ENCODE measurements at regions not wholly inside any gene's neighbourhood (a gene's known extent, or its start where the extent isn't known, plus 50 kb on each side); places are given as distances from the start of the nearest gene placed in this dataset.

DNA sequence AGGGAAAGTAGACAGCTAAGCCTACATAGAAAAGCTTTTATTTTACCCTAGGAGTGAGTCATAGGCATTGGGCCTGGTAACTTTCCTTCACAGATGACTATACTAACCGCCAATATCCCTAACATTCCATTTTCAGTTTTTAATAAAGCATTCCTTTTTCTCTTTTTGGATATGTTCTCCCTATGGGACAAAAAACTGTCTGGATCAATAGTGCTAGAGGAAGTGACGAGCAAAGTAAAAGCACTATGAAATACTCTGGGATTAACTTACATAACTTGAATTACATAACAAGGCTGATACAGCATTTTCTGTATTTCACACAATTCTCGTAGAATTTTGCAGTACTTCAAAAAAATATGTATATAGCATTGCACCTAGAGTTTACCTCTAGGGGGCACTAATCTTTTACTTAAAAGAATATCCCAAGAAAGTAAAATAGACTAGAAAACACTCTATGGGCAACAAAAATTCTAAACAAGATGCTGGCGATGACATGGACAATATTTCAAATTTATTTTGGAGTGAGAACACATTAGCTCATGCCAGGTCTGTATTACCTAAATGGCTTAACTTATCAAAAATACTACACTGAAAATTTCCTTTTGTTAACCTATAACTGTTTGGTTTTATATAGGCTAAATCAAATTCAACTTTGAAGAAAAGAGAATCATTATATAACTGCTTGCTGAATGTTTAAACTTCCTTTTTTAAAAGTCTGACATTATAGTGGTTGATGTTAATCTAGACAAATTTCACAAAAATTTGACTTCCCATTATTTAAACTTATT, 66.3 kb upstream of the DST start:
- DNase-seq, result peak; percentile 10

DNA sequence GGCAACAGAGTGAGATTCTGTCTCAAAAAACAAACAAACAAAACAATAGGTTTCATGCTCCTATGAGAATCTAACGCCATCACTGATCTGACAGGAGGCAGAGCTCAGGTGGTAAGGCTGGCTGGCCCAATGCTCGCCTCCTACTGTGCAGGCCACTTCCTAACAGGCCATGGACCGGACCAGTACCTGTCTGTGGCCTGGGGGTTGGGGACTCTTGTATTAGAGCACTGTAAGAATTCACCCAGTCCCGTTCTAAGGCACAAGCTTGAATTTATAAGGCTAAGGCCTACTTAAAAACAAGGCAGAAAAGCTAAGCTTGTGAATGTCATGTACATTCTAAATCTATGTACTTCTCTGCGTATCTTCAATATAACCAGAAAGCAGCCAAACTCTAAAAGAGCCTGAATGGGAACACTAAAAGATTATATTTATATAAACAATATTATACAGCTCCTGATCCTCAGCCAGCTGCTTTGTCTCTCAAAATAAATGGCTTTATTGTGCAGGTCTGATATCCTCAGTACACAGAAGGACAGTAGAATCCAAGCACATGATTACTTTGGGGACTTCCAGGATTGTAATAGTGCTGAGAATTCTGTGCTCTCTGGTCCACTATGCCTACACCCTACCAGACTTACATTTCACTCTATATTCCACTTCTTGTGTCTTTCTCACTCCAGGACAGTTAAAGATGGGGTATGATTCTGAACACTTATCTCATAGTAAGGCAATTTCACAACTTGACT, 64.5 kb upstream of the DST start:
- DNase-seq, result no peak

DNA sequence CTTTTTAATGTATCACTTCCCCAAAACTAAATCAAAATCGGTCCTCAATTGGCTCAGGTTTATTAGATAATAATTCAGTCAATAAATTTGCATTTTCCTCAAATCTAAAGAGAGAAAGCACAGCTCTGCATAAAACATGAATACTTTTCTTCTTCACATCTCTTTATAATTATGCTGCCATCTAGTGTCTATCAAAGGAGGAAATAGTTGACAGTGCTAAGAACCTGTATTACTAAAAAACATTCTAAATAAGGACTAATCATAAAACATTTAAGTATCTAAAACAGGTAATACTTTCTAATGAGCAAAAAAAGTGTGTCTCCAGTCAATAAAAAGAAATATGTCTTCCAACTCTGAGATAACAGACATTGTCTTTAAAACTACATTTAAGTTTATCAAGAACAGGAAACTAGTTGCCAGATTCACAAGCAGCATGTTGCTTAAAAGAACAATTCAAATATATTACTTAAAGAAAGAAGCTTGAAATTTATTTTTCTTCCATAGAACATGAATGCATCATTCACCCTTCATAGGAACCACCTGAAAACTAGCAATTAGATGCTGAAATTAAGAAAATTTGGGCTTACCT, 56.5 kb upstream of the DST start:
- no peak for DNase-seq

DNA sequence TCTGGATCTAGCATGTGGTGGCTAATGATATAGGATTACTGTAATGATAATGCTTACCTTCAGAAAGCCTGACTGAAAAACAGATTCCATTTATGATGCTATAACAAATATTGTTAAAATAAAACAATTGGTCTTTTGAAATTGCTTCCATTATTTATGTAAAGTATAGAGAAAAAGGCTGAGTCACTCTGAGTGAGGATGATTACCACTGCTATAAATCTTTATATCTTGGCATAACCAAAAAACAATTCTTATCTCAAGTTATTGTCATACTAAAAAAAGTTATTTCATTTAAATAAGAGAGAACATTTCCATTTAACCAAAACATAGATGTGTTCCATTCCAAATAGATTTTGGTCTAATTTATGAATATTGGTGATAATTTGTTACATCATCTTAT, 53.0 kb upstream of the DST start:
- DNase-seq, result no peak

DNA sequence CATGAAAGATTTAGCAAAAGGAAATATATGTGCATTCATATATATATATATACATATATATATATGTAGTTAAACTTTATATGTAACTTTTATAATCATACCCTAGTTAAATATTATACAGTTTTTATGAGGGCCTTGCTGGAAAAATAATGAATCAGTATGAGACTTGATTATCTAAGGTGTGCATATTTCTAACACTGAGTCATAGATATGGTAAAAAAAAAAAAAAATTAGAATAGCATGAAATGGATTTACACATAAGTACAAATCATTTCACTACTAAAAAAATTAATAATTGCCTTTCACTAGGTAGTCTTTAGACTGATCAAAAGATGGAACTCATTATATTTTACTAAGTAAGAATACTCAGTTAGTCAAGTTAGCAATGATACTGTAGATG, 51.3 kb upstream of the DST start:
- no peak for DNase-seq

DNA sequence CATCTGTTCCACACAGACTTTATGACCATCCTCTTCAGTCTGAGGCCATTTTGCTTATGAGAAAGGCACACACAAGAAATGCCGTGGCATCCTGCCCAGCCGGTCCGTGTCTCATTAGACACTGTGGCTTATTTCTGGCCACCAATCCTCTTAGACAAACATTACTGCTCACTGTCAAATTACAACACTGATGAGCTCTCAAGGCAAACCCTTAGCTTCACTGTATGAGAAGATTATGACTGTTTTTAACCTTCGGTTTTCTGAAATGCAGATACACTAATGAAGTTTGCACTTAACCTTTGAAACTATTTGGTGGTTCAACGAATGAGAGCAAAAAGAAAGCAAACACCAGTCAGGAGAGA, 50.5 kb upstream of the DST start:
- no peak for DNase-seq

DNA sequence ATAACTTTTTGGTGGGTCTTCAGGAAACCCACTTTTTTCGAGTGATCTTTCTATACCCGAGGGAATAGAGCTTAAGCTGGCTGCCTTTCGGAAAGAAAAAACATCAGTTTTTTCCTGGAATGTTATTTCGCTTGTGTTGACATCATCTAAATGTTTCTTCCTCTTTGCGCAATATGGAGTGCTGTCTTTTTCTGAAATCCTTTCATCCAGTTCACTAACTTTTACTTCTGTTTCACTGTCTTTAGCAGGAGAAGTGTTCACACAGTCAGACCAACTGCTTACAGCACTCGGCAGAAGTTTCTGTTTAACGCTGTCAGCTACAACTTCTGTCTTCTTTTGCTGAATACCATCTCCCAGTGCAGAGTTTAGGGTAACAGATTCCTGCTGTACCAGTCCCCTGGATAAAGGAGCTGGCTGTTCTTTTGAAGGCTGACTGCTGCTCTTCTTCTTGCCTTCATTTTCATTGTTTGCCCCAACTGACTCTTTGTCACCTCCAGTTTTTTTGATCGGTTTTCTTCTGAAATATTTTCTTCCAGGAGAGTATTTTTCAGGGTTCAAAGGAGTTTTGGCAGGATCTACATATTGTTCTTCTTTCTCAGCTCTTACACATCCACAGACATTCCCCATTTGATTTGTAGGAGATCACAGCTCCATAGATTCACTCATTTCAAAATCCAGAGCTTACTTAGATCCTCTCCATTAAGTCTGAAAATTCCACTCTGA, 50.0 kb upstream of the DST start:
- DNase-seq, result no peak

Data from NCI-H2029 treated with DMSO at 0.1 percent for 48 hours (cell line).